Endodermal cell (in vitro differentiated cells): ENCODE measurements at regions not wholly inside any gene's neighbourhood (a gene's known extent, or its start where the extent isn't known, plus 50 kb on each side); places are given as distances from the start of the nearest gene placed in this dataset.
"Not testable (repeated sequence)": the region's sequence is repeated elsewhere in the genome, so short reads cannot be mapped to it uniquely, and the experiment has no call there.

Source experiments
- DNase-seq: peaks from one replicate; pipeline ENCODE4 v3.0.0-alpha.2; 2017
- H3K27ac ChIP-seq: 2 replicates; pipeline ENCODE4 v1.5.1; 2013; ENCODE audit warnings: mild to moderate bottlenecking, low read depth, low read length, moderate library complexity
- H3K27me3 ChIP-seq: 2 replicates; pipeline ENCODE4 v1.6.1; 2013; ENCODE audit warnings: mild to moderate bottlenecking, low read length, moderate library complexity; ENCODE audit not compliant: insufficient read depth, control insufficient read depth, poor library complexity, severe bottlenecking
- H3K36me3 ChIP-seq: 2 replicates; pipeline ENCODE4 v1.7.0; 2013; ENCODE audit warnings: mild to moderate bottlenecking, low read length, moderate library complexity; ENCODE audit not compliant: control insufficient read depth, insufficient read depth
- H3K4me1 ChIP-seq: one replicate; pipeline ENCODE4 v1.7.0; 2013; ENCODE audit warnings: low read length; ENCODE audit not compliant: control insufficient read depth, insufficient read depth
- H3K4me3 ChIP-seq: 2 replicates; pipeline ENCODE4 v1.5.1; 2013; ENCODE audit warnings: mild to moderate bottlenecking, low read length, moderate library complexity
- H3K9ac ChIP-seq: 2 replicates; pipeline ENCODE4 v1.6.1; 2013; ENCODE audit warnings: mild to moderate bottlenecking, low read length, moderate library complexity; ENCODE audit not compliant: poor library complexity, severe bottlenecking; ENCODE audit errors: extremely low read depth
- H3K9me3 ChIP-seq: 2 replicates; pipeline ENCODE4 v1.6.1; 2013; ENCODE audit warnings: mild to moderate bottlenecking, low read length, moderate library complexity; ENCODE audit not compliant: control insufficient read depth
- H3K27ac Mint-ChIP-seq: 2 replicates; pipeline ENCODE4 v1.8.0; 2020; ENCODE audit warnings: mixed read lengths
- H3K27me3 Mint-ChIP-seq: 2 replicates; pipeline ENCODE4 v1.8.0; 2021; ENCODE audit warnings: mild to moderate bottlenecking, mixed read lengths; ENCODE audit not compliant: insufficient read depth
- H3K36me3 Mint-ChIP-seq: 2 replicates; pipeline ENCODE4 v1.8.0; 2020; ENCODE audit warnings: low read depth, mixed read lengths
- H3K4me1 Mint-ChIP-seq: 2 replicates; pipeline ENCODE4 v1.8.0; 2020; ENCODE audit warnings: mixed read lengths
- H3K4me3 Mint-ChIP-seq: 2 replicates; pipeline ENCODE4 v1.8.0; 2020; ENCODE audit warnings: mild to moderate bottlenecking, moderate library complexity, mixed read lengths
- H3K9me3 Mint-ChIP-seq: 2 replicates; pipeline ENCODE4 v1.8.0; 2020; ENCODE audit warnings: mild to moderate bottlenecking, mixed read lengths
- CTCF ChIP-seq: fragments of 200-600 bp; sonication (generic); conservative IDR thresholded peaks from 2 replicates; pipeline ENCODE4 v1.5.0; 2021; ENCODE audit warnings: antibody characterized with exemption, mild to moderate bottlenecking
- WGBS, 2 experiments: methylation state at CpG; one replicate each; pipeline versions ENCODE4 v1.1.5 to v1.1.7; 2013; ENCODE audit warnings: missing lambda C conversion rate in 2 of 2, mixed read lengths in 1 of 2; ENCODE audit not compliant: insufficient coverage in 1 of 2, insufficient read length in 1 of 2; 5-methylcytosine and 5-hydroxymethylcytosine counted together

DNA sequence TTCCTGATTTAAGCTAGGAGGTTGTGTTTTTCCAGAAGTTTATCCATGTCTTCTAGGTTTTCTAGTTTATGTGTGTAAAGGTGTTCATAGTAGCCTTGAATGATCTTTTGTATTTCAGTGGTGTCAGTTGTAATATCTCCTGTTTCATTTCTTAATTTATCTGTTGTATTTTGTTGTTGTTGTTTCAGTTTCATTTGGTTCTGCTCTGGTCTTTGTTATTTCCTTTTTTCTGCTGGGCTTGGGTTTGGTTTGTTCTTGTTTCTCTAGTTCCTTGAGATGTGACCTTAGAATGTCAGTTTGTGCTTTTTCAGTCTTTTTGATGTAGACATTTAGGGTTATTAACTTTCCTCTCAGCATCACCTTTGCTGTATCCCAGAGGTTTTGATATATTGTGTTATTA is 62.8 kb downstream of the SCP2D1 start:
- not testable (repeated sequence) for H3K9ac ChIP-seq, H3K4me3 Mint-ChIP-seq, DNase-seq, H3K27ac Mint-ChIP-seq, H3K4me1 Mint-ChIP-seq, H3K27me3 ChIP-seq, H3K36me3 ChIP-seq, H3K9me3 ChIP-seq, H3K4me1 ChIP-seq, H3K4me3 ChIP-seq, H3K36me3 Mint-ChIP-seq, H3K27me3 Mint-ChIP-seq, H3K27ac ChIP-seq
- H3K9me3 Mint-ChIP-seq: peaks cover 13% of the 10 kb centered on the region

- 83 to 85% methylated on average over 2 of the region's 2 CpGs for WGBS, 2 experiments
- peaks cover 6% of the 10 kb centered on the region for H3K9me3 Mint-ChIP-seq
- Histone ChIP-seq H3K4me1 (no peaks in the 10 kb centered on the region), H3K4me3 (no peak overlapping the region), H3K27me3 (no peaks in the 10 kb centered on the region), H3K9me3 (no peaks in the 10 kb centered on the region), H3K9ac (no peak overlapping the region), H3K36me3 (no peaks in the 10 kb centered on the region), H3K27ac (no peak overlapping the region)
- TF ChIP-seq CTCF: no peak
- no peak for DNase-seq
- H3K4me1 Mint-ChIP-seq: peaks cover 1% of the 10 kb centered on the region
- no peaks in the 10 kb centered on the region for H3K36me3 Mint-ChIP-seq
- no peak overlapping the region for H3K27ac Mint-ChIP-seq
- H3K27me3 Mint-ChIP-seq: no peaks in the 10 kb centered on the region
- H3K4me3 Mint-ChIP-seq: no peak overlapping the region
These were observed 65.7 kb downstream of the SCP2D1 start for GRCh38 chr20:18879262-18879661.

GRCh38 chr20:18886756-18887155 is 73.2 kb downstream of the SCP2D1 start:
- no peak overlapping the region for H3K27ac Mint-ChIP-seq
- Histone ChIP-seq H3K4me3 (no peak overlapping the region), H3K9ac (no peak overlapping the region), H3K9me3 (no peaks in the 10 kb centered on the region), H3K27ac (no peak overlapping the region), H3K36me3 (no peaks in the 10 kb centered on the region), H3K4me1 (no peaks in the 10 kb centered on the region), H3K27me3 (no peaks in the 10 kb centered on the region)
- DNase-seq: no peak
- H3K9me3 Mint-ChIP-seq: no peaks in the 10 kb centered on the region
- no peak for TF ChIP-seq CTCF
- H3K27me3 Mint-ChIP-seq: no peaks in the 10 kb centered on the region
- H3K36me3 Mint-ChIP-seq: no peaks in the 10 kb centered on the region
- H3K4me1 Mint-ChIP-seq: no peaks in the 10 kb centered on the region
- 82 to 100% methylated on average over 1 of the region's 1 CpG for WGBS, 2 experiments
- no peak overlapping the region for H3K4me3 Mint-ChIP-seq

DNA sequence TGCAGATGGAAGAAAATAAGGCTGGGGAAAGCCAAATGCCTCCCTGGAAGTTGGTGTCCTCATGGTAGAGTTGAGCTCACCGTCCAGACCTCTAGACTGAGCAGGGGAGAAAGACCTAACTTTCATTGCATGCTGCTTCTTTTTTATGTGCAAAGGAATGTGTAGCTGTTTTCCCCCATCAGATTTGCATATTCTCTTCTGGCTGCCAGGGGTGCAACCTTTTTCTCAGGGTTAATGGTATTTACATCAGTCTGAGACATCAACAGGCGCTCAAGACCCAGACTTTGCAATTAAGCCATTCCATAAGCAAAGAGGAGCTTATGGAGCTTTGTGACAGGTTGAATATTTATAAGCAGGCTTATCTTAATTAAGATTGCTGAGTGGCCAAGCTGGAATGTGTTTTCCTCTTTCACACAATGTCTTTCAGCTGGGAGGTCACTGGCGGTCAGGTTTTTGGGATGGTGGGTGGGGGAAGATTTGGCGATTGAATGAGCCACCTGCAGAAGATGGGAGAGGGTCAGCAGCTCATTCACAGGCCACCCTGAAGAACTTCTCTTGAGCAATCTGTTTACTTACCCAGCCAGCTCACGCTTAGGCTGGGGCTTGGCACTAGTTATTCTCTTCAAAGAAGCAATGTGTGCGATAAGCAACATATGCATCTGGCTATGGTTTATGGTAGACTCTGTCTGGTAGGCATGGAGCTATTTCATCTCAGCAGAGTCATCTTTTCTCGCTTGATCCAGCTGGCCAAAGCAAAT is 88.6 kb downstream of the SCP2D1 start:
- no peak for TF ChIP-seq CTCF
- Histone ChIP-seq H3K9me3 (no peaks in the 10 kb centered on the region), H3K27me3 (no peaks in the 10 kb centered on the region), H3K36me3 (no peaks in the 10 kb centered on the region), H3K4me1 (no peaks in the 10 kb centered on the region), H3K9ac (no peak overlapping the region), H3K27ac (no peak overlapping the region), H3K4me3 (no peak overlapping the region)
- Mint-ChIP-seq H3K27ac (no peak overlapping the region), H3K27me3 (peaks cover 10% of the 10 kb centered on the region), H3K4me1 (peaks cover 6% of the 10 kb centered on the region), H3K36me3 (no peaks in the 10 kb centered on the region), H3K4me3 (no peak overlapping the region), H3K9me3 (peaks cover 3% of the 10 kb centered on the region)
- WGBS, 2 experiments: 78 to 79% methylated on average over 3 to 7 of the region's 7 CpGs
- no peak for DNase-seq
